COR-L47 (cell line): ENCODE measurements at regions not wholly inside any gene's neighbourhood (a gene's known extent, or its start where the extent isn't known, plus 50 kb on each side); places are given as distances from the start of the nearest gene placed in this dataset.
"Not testable (repeated sequence)": the region's sequence is repeated elsewhere in the genome, so short reads cannot be mapped to it uniquely, and the experiment has no call there.

Experiments used
- DNase-seq: peaks from one replicate; lab custom pipeline; 2025; lab: John Stamatoyannopoulos, UW

- DNase-seq: no peak
Observed at GRCh38 chr17:34024386-34024785, 230.7 kb upstream of the CCL2 start.

DNA sequence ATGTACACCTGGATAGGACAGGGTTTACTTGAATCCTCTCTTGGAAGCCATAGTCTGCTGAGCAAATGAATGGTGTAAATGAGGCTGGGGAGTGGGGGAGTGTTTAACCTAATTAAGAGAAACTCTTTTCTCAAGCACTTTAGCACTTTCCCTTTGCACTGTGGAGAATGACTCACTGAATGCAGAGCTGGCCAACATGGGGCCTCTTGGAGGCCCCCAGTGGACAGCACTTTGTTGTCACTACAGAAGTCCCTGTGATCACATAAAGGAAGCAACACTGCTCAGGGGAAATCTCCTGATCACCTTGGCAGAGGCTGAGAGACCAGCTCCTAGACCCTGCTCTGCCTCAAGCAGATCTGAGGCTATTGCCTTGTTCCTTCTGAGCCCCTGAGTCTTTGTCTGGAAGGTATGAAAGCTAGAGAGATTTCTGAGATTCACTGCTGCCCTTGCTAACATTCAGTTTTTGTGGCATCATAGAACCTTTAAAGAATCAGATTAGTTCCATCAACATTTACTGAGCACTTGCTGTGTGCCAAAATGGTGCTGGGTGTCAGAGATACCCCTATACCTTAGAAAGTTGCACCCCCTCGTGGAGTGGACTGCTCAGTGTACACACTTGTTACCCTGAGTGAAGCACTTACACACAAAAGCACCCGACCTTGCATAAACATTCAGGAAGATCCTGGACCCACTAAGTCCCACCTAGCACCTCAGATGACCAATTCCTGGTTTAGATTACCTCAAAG lies 230.1 kb upstream of the CCL2 start:
- no peak for DNase-seq

- DNase-seq: not testable (repeated sequence)
Observed at GRCh38 chr17:34030601-34031000, 224.5 kb upstream of the CCL2 start.

- DNase-seq: not testable (repeated sequence)
Observed at GRCh38 chr17:34032305-34032704, 222.8 kb upstream of the CCL2 start.

DNA sequence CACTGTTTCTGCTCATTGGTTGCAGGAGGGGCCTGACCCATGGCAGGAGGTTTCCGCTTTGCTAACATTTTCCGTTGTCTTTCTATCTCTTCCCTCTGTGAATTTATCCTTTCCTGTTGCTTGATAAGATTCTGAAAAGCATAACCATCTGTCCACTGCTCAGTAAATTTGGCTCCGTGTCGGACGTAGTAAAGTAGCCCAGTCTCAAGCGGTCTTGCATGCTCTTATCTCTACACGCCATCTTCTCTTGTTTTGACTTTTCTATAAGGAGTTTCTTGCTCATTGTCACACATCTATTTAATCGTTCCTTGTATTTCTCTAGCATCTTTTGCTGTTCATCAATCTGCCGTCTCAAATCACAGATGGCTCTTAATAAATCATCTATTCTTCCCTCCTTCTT lies 216.3 kb upstream of the CCL2 start:
- not testable (repeated sequence) for DNase-seq

- not testable (repeated sequence) for DNase-seq
Observed at GRCh38 chr17:34039213-34039612, 215.9 kb upstream of the CCL2 start.

GRCh38 chr17:34039759-34040555 lies 215.1 kb upstream of the CCL2 start:
- DNase-seq: not testable (repeated sequence)

- DNase-seq: no peak
Observed at GRCh38 chr17:34045990-34046389, 209.1 kb upstream of the CCL2 start.

- DNase-seq: no peak
Observed at GRCh38 chr17:34051046-34051445, 204.0 kb upstream of the CCL2 start.

DNA sequence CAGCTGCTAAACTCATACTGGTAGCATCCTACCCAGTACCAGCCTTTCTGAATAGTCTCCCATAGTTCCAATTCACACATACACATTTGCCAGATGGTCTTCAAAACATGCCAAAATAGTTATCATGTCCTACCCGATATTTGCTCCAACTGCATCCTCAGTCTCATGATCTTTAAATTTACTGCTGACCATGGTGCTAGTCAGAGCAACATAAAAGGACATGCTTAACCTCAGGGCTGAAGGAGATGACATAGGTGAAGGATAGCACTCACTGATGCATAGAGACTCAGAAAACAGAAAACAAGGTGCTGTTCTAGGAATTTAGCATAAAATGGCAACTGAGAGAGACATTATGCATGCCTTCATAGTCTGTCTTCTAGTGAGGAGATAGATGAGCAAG lies 200.6 kb upstream of the CCL2 start:
- no peak for DNase-seq

- no peak for DNase-seq
Observed at GRCh38 chr17:34055606-34056005, 199.5 kb upstream of the CCL2 start.

DNA sequence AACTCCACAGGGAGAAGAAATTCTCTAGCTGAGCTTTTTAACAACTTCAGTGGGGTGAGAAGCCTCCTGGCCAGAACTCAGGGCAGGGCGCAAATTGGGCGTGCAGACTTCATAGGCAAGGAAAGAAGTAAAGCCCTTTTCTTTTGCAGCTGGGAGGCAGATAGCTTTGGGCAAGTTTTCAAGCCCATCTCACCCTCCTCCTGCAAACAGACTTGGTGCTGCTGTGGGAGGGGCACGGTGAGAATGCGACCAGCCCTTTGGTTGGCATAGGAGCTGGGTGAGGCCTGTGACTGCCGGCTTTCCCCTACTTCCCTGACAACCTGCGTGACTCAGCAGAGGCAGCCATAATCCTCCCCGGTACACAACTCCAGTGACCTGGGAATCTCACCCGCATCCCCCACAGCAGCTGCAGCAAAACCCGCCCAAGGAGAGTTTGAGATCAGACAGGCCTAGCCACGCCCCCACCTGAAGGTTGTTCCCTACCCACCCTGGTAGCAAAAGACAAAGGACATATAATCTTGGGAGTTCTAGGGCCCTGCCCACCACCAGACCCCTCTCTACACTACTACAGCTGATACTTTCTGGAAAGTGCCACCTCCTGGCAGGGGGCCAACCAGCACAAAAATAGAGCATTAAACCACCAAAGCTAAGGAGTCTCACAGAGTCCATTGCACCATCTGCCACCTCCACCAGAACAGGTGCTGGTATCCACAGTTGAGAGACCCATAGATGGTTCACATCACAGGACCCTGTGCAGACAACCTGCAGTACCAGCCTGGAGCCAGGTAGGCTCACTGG lies 195.5 kb upstream of the CCL2 start:
- no peak for DNase-seq

DNA sequence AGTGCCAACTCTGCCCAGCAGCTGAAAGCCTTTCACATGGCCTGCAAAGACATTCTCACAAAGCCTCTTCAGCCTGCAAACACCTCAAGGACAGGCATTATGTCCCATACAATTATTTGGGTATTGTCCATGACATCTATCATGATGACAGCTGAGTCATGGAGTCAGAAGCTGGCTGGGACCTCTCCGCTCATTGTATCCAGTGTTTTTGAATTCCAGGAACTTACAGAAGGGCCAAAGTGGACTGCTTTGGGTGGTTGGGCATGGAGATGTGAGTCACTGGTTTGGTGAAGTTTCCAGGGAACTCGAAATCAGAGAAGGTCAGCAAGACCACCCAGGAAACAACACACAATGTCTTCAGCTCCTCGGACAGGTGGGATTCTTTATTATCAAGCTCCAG lies 188.6 kb upstream of the CCL2 start:
- no peak for DNase-seq

GRCh38 chr17:34067011-34067410 lies 188.1 kb upstream of the CCL2 start:
- DNase-seq: no peak

GRCh38 chr17:34068571-34068970 lies 186.5 kb upstream of the CCL2 start:
- DNase-seq: no peak

GRCh38 chr17:34070712-34071111 lies 184.4 kb upstream of the CCL2 start:
- no peak for DNase-seq

DNA sequence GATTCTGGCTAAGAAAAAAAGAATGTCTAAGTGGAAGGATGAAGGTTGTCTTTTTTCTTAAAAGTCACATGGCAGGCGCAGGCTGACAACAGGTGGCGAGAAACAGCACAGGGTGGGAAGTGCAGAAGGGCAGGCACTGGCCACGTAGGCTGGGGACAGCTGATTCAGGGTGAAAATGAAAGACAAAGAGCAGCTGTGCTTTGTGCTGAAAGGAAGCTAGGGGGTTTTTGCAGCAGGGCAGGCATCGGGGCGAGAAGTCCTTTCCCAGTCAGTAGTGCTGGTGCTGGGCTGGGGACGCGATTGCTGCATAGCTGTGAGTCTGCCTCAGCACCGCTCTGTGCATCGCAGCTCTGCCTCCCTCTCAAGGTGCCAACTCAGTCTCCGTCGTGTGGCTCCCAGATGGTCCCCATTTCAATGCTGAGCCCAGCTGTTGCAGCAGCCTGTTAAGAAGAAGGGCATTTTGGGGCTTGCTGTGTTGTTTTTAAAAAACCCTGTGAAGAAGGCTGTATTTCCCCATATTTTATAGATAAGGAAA lies 183.1 kb upstream of the CCL2 start:
- no peak for DNase-seq

DNA sequence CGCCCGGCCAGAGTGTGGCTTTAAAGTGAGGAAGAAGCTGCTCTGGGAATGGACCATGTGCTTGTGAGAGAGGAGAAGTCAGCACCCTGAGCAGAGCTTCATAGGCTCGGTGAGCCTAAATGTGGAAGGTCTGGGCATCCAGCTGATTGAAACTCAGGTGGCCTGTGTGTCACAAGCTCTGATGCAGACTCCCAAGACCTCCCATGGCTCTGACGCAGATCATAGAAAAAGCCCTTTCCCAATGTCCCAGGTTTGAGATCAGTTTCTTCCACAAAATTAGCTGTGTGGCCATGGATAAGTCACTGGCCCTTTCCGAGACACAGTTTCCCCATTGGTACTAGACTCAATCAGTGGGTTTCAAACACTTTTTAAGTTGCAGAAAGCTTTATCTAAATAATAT lies 180.0 kb upstream of the CCL2 start:
- no peak for DNase-seq

DNA sequence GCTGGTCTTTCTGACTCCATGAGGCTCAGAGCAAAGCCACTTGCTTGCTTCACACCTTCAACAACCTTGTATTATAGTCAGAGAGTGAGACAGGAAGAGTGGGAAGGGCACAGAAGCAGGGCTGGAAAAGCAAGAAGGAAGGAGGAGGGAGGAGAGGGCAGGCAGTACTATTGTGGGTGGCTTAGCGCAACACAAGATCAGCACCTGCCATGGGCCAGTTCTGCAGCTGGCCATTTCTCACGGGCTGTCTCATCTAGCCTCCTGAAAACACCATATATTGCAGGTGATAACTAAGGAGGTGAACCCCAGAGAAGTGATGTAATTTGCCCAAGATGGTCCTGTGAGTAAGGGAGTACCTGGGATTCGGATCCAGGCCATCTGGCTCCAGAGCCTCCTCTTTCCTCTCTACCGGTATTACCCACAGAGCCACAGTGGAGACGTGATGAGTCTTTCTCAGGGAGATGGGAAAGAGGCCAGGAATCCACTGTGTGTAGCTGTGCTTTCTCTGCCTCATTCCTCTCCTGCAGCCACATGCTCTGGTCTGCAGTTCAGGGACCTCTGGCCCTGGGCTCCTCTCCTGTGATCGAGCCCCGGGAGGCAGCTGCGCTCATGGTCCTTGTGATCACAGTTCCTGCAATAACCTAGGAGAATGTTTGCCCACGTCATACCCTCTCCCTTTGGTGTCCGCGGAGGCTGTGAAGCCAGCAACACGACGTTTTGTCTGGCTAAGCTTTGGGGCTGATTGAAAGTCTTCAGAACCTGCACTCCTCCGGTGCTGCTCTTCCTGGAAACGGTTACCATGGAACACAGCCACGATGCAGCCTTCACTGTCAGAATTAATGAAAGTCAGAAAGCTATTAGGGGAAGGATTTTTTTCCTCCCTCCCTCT lies 178.1 kb upstream of the CCL2 start:
- no peak for DNase-seq

DNA sequence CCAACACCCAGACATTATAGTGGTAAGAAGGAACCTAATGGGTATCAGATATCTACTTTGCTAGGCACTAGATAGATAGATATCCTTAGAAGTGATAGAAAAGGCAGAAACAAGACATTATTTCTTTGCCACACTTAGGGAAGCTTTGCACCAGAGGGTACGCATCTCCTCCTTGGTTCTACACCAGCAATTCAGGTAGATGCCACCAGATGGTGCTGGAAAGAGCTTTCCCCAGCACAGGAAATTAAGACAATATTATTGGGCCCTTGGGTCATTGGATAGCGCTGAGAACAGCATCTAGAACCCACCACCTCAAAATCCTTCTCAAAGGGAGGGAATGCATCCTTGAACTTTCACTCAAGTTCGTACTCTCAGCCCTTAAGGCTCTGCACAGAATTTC lies 173.8 kb upstream of the CCL2 start:
- no peak for DNase-seq

- no peak for DNase-seq
Observed at GRCh38 chr17:34082404-34082803, 172.7 kb upstream of the CCL2 start.
